HepG2 (cell line): ENCODE measurements at regions not wholly inside any gene's neighbourhood (a gene's known extent, or its start where the extent isn't known, plus 50 kb on each side); places are given as distances from the start of the nearest gene placed in this dataset.

ENCODE experiments used
- ATAC-seq: fragments of 200-7000 bp; cut with Tn5 transposase; 3 replicates; pipeline ENCODE4 v1.9.1; 2020; ENCODE audit warnings: mild to moderate bottlenecking, moderate library complexity
- BruUV-seq: library from RNA; stranded (reverse); fragments of 400-500 nt; replicated peaks from 2 replicates; lab custom pipeline; 2021; lab: Mats Ljungman, UMichigan
- CTCF ChIA-PET: fragments of 300-600 bp; formaldehyde crosslinking; extraction: SDS; loops from one replicate; lab custom pipeline; 2021; ENCODE audit warnings: low total read pairs, inconsistent platforms, low intra/inter-chr PET ratio; lab: Yijun Ruan, JAX
- POLR2A ChIA-PET: fragments of 350-600 bp; sonication (Branson Sonifier 250); formaldehyde crosslinking; loops from one replicate; lab custom pipeline; 2020; ENCODE audit warnings: antibody characterized with exemption, inconsistent platforms; lab: Yijun Ruan, JAX
- DNase-seq: peaks from one replicate; pipeline ENCODE4 v3.0.0-alpha.2; 2015; ENCODE audit warnings: low spot score
- FAIRE-seq: peaks from 3 replicates; lab custom pipeline; 2011; peaks lifted over from hg19 to GRCh38; lab: Jason Lieb, UNC
- H2AFZ ChIP-seq: one replicate; pipeline ENCODE4 v1.6.1; 2011; ENCODE audit warnings: low read length, inconsistent platforms
- H3K27ac ChIP-seq: fragments of 300-600 bp; 3 replicates; pipeline ENCODE4 v1.8.0; 2011; ENCODE audit warnings: mixed run types, mild to moderate bottlenecking, mixed read lengths, low read length, inconsistent platforms; ENCODE audit not compliant: insufficient read depth; ENCODE audit errors: extremely low read length
- H3K27me3 ChIP-seq, 2 experiments: fragments of 200-600 bp in 1 of 2; 2 replicates in 1 of 2; 3 replicates in 1 of 2; pipeline versions ENCODE4 v1.6.0 to v1.8.0; 2011; ENCODE audit warnings: low read length in 2 of 2, mild to moderate bottlenecking in 2 of 2, moderate library complexity in 2 of 2, inconsistent platforms in 1 of 2; ENCODE audit not compliant: insufficient read depth in 2 of 2, control insufficient read depth in 1 of 2
- H3K36me3 ChIP-seq, 2 experiments: fragments of 200-600 bp in 1 of 2; replicated peaks in 1 of 2; 2 replicates in 1 of 2; 3 replicates in 1 of 2; pipeline versions ENCODE4 v1.5.1 to v1.8.0; 2011; ENCODE audit warnings: low read length in 2 of 2, inconsistent platforms in 1 of 2; ENCODE audit not compliant: insufficient read depth in 2 of 2, control insufficient read depth in 1 of 2
- H3K4me1 ChIP-seq: 2 replicates; pipeline ENCODE4 v1.5.1; 2012; ENCODE audit warnings: low read length, inconsistent platforms; ENCODE audit not compliant: insufficient read depth
- H3K4me2 ChIP-seq: 2 replicates; pipeline ENCODE4 v1.6.0; 2011; ENCODE audit warnings: low read depth, low read length, inconsistent platforms
- H3K4me3 ChIP-seq, 3 experiments: fragments of 200-600 bp in 1 of 3; sonication (generic), shearing (Covaris generic) in 1 of 3; replicated peaks in 1 of 3; 2 replicates each; pipeline ENCODE4 v1.5.1; 2011 to 2016; ENCODE audit warnings: low read length in 3 of 3, inconsistent platforms in 2 of 3, low read depth in 2 of 3, mild to moderate bottlenecking in 2 of 3, control low read depth in 1 of 3, mixed read lengths in 1 of 3; ENCODE audit not compliant: insufficient read depth in 1 of 3
- H3K79me2 ChIP-seq: one replicate; pipeline ENCODE4 v1.6.1; 2011; ENCODE audit warnings: low read length, inconsistent platforms; ENCODE audit not compliant: insufficient read depth
- H3K9ac ChIP-seq: 2 replicates; pipeline ENCODE4 v1.6.0; 2011; ENCODE audit warnings: mild to moderate bottlenecking, low read depth, low read length, inconsistent platforms; ENCODE audit not compliant: insufficient read depth
- H3K9me3 ChIP-seq: 2 replicates; pipeline ENCODE4 v1.5.1; 2012; ENCODE audit warnings: mild to moderate bottlenecking, low read length
- H4K20me1 ChIP-seq: 2 replicates; pipeline ENCODE4 v1.6.0; 2011; ENCODE audit warnings: inconsistent platforms, mild to moderate bottlenecking, low read length, moderate library complexity; ENCODE audit not compliant: insufficient read depth
- ELF4 ChIP-seq: sonication (generic); formaldehyde crosslinking; IDR thresholded peaks from 2 replicates; pipeline ENCODE4 v1.5.0; 2020; ENCODE audit warnings: missing genetic modification reagents, mild to moderate bottlenecking, moderate library complexity, borderline replicate concordance
- NCOA5 ChIP-seq: sonication (generic); formaldehyde crosslinking; IDR thresholded peaks from 2 replicates; pipeline ENCODE4 v1.4.0; 2020; ENCODE audit warnings: missing genetic modification reagents
- ZNF124 ChIP-seq: sonication (generic); formaldehyde crosslinking; IDR thresholded peaks from 2 replicates; pipeline ENCODE4 v1.4.0; 2020; ENCODE audit warnings: missing genetic modification reagents
- ZNF350 ChIP-seq: sonication (generic); formaldehyde crosslinking; IDR thresholded peaks from 2 replicates; pipeline ENCODE4 v1.4.0; 2020; ENCODE audit warnings: mild to moderate bottlenecking, low read depth, missing genetic modification reagents, borderline replicate concordance
- ZNF431 ChIP-seq: sonication (generic); formaldehyde crosslinking; IDR thresholded peaks from 2 replicates; pipeline ENCODE4 v1.9.0; 2022; ENCODE audit warnings: missing genetic modification reagents, low read depth, mild to moderate bottlenecking, borderline replicate concordance
- ZNF678 ChIP-seq: sonication (generic); formaldehyde crosslinking; IDR thresholded peaks from 2 replicates; pipeline ENCODE4 v1.4.0; 2020; ENCODE audit warnings: mild to moderate bottlenecking, missing genetic modification reagents
- WGBS: methylation state at CpG from one replicate; pipeline ENCODE4 v1.1.6; 2017; ENCODE audit warnings: low lambda C conversion rate; 5-methylcytosine and 5-hydroxymethylcytosine counted together
- in situ Hi-C: cut with HindIII; loops from 2 replicates; pipeline ENCODE4 v1.10.0; 2017; ENCODE audit warnings: low pct_unique_long_range_greater_than_20kb; ENCODE audit not compliant: extremely low pct_ligation_motif_present
- intact Hi-C: fragments of 100-400 bp; cut with micrococcal nuclease; formaldehyde crosslinking; loops from one replicate; pipeline ENCODE4 v1.10.0; 2022; ENCODE audit not compliant: unreplicated experiment
- TF ChIP-seq, protein P1 (sequence below): sonication (generic); formaldehyde crosslinking; IDR thresholded peaks from 2 replicates; pipeline ENCODE4 v1.4.0; 2020; ENCODE audit warnings: missing genetic modification reagents, borderline replicate concordance
- TF ChIP-seq, protein P2 (sequence below): sonication (generic); formaldehyde crosslinking; IDR thresholded peaks from 2 replicates; pipeline ENCODE4 v1.4.0; 2020; ENCODE audit warnings: missing genetic modification reagents, mild to moderate bottlenecking, borderline replicate concordance
- TF ChIP-seq, protein P3 (sequence below): sonication (generic); formaldehyde crosslinking; IDR thresholded peaks from 2 replicates; pipeline ENCODE4 v1.8.1; 2023; ENCODE audit warnings: mild to moderate bottlenecking, missing genetic modification reagents
- TF ChIP-seq, protein P4 (sequence below): sonication (generic); formaldehyde crosslinking; IDR thresholded peaks from 2 replicates; pipeline ENCODE4 v1.5.0; 2020; ENCODE audit warnings: mild to moderate bottlenecking, missing genetic modification reagents
- TF ChIP-seq, protein P5 (sequence below), 2 experiments: fragments of 450-650 bp in 1 of 2; sonication (generic) in 1 of 2; formaldehyde crosslinking; IDR thresholded peaks; 2 replicates each; pipeline versions ENCODE4 v1.5.0 to v1.8.0; 2020 to 2022; ENCODE audit warnings: mild to moderate bottlenecking in 1 of 2, missing genetic modification reagents in 1 of 2
- TF ChIP-seq, protein P6 (sequence below): sonication (generic); formaldehyde crosslinking; IDR thresholded peaks from 2 replicates; pipeline ENCODE4 v1.4.0; 2020; ENCODE audit warnings: missing genetic modification reagents, borderline replicate concordance
- TF ChIP-seq, protein P7 (sequence below): sonication (generic); formaldehyde crosslinking; IDR thresholded peaks from 2 replicates; pipeline ENCODE4 v1.4.0; 2020; ENCODE audit warnings: mild to moderate bottlenecking, missing genetic modification reagents

DNA sequence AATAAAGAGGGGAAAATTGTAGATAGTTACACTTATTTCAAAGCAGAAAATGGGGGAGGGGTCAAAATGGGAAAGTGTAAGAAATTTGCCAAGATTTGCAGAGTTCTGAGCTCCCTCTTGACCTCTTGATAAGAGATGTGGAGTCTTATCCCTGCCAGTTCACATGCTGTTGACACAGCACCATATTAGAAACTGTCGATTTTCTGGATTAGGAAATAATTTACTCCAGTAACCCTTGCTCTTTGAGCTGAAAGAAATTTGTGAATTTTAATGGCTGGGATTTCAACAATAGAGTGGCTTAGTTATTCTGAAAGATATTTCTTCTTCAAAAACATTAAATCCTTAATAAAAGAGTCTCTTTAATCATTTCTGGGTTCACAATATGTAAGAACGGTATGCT, 306.2 kb upstream of the CNTN4 start:
- ChIA-PET CTCF (no interaction called here), POLR2A (no interaction called here)
- Histone ChIP-seq H3K79me2 (no peaks in the 10 kb centered on the region), H3K4me3 (no peak overlapping the region), H3K27me3 (no peaks in the 10 kb centered on the region), H3K4me2 (no peak overlapping the region), H3K36me3 (no peaks in the 10 kb centered on the region), H3K4me1 (no peaks in the 10 kb centered on the region), H3K27ac (no peak overlapping the region), H3K9me3 (peaks cover 88% of the 10 kb centered on the region), H2AFZ (no peak overlapping the region), H3K9ac (no peak overlapping the region), H4K20me1 (no peaks in the 10 kb centered on the region)
- BruUV-seq, result no TSS peak
- 3% methylated on average over 2 of the region's 2 CpGs for WGBS
- no peak for FAIRE-seq
- intact Hi-C loops (no loop called here), in situ Hi-C loops (no loop called here)
- DNase-seq, result no peak
- no peak for ATAC-seq
- TF ChIP-seq, protein P1, sequence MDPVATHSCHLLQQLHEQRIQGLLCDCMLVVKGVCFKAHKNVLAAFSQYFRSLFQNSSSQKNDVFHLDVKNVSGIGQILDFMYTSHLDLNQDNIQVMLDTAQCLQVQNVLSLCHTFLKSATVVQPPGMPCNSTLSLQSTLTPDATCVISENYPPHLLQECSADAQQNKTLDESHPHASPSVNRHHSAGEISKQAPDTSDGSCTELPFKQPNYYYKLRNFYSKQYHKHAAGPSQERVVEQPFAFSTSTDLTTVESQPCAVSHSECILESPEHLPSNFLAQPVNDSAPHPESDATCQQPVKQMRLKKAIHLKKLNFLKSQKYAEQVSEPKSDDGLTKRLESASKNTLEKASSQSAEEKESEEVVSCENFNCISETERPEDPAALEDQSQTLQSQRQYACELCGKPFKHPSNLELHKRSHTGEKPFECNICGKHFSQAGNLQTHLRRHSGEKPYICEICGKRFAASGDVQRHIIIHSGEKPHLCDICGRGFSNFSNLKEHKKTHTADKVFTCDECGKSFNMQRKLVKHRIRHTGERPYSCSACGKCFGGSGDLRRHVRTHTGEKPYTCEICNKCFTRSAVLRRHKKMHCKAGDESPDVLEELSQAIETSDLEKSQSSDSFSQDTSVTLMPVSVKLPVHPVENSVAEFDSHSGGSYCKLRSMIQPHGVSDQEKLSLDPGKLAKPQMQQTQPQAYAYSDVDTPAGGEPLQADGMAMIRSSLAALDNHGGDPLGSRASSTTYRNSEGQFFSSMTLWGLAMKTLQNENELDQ (CRISPR knock-in tag), result no peak
- TF ChIP-seq, protein P2, sequence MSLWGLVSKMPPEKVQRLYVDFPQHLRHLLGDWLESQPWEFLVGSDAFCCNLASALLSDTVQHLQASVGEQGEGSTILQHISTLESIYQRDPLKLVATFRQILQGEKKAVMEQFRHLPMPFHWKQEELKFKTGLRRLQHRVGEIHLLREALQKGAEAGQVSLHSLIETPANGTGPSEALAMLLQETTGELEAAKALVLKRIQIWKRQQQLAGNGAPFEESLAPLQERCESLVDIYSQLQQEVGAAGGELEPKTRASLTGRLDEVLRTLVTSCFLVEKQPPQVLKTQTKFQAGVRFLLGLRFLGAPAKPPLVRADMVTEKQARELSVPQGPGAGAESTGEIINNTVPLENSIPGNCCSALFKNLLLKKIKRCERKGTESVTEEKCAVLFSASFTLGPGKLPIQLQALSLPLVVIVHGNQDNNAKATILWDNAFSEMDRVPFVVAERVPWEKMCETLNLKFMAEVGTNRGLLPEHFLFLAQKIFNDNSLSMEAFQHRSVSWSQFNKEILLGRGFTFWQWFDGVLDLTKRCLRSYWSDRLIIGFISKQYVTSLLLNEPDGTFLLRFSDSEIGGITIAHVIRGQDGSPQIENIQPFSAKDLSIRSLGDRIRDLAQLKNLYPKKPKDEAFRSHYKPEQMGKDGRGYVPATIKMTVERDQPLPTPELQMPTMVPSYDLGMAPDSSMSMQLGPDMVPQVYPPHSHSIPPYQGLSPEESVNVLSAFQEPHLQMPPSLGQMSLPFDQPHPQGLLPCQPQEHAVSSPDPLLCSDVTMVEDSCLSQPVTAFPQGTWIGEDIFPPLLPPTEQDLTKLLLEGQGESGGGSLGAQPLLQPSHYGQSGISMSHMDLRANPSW (CRISPR knock-in tag), result no peak
- no peak for TF ChIP-seq ZNF350 (CRISPR knock-in tag)
- TF ChIP-seq, protein P3, sequence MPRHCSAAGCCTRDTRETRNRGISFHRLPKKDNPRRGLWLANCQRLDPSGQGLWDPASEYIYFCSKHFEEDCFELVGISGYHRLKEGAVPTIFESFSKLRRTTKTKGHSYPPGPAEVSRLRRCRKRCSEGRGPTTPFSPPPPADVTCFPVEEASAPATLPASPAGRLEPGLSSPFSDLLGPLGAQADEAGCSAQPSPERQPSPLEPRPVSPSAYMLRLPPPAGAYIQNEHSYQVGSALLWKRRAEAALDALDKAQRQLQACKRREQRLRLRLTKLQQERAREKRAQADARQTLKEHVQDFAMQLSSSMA (CRISPR knock-in tag), result no peak
- TF ChIP-seq, protein P4, sequence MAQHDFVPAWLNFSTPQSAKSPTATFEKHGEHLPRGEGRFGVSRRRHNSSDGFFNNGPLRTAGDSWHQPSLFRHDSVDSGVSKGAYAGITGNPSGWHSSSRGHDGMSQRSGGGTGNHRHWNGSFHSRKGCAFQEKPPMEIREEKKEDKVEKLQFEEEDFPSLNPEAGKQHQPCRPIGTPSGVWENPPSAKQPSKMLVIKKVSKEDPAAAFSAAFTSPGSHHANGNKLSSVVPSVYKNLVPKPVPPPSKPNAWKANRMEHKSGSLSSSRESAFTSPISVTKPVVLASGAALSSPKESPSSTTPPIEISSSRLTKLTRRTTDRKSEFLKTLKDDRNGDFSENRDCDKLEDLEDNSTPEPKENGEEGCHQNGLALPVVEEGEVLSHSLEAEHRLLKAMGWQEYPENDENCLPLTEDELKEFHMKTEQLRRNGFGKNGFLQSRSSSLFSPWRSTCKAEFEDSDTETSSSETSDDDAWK (CRISPR knock-in tag), result no peak
- TF ChIP-seq, protein P5, sequence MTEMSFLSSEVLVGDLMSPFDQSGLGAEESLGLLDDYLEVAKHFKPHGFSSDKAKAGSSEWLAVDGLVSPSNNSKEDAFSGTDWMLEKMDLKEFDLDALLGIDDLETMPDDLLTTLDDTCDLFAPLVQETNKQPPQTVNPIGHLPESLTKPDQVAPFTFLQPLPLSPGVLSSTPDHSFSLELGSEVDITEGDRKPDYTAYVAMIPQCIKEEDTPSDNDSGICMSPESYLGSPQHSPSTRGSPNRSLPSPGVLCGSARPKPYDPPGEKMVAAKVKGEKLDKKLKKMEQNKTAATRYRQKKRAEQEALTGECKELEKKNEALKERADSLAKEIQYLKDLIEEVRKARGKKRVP (CRISPR knock-in tag; IDR thresholded peaks at IDR 0.05), result no peak
- no peak for TF ChIP-seq NCOA5 (CRISPR knock-in tag)
- no peak for TF ChIP-seq ZNF124 (CRISPR knock-in tag)
- TF ChIP-seq ZNF678 (CRISPR knock-in tag), result no peak
- TF ChIP-seq ZNF431 (CRISPR knock-in tag), result no peak
- TF ChIP-seq, protein P6, sequence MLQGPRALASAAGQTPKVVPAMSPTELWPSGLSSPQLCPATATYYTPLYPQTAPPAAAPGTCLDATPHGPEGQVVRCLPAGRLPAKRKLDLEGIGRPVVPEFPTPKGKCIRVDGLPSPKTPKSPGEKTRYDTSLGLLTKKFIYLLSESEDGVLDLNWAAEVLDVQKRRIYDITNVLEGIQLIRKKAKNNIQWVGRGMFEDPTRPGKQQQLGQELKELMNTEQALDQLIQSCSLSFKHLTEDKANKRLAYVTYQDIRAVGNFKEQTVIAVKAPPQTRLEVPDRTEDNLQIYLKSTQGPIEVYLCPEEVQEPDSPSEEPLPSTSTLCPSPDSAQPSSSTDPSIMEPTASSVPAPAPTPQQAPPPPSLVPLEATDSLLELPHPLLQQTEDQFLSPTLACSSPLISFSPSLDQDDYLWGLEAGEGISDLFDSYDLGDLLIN (CRISPR knock-in tag), result no peak
- TF ChIP-seq, protein P7, sequence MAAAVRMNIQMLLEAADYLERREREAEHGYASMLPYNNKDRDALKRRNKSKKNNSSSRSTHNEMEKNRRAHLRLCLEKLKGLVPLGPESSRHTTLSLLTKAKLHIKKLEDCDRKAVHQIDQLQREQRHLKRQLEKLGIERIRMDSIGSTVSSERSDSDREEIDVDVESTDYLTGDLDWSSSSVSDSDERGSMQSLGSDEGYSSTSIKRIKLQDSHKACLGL (CRISPR knock-in tag), result no peak
- no peak for TF ChIP-seq ELF4
